Gastroesophageal sphincter (tissue), 3 donors: ENCODE measurements at regions not wholly inside any gene's neighbourhood (a gene's known extent, or its start where the extent isn't known, plus 50 kb on each side); places are given as distances from the start of the nearest gene placed in this dataset.

Experiments
- POLR2A ChIP-seq, 2 donors: fragments of 450-650 bp; IDR thresholded peaks; one replicate each; pipeline ENCODE4 v1.6.1; 2017; ENCODE audit warnings: antibody characterized with exemption in 2 of 2, mild to moderate bottlenecking in 2 of 2, moderate library complexity in 1 of 2
- POLR2AphosphoS5 ChIP-seq: sonication (generic); formaldehyde crosslinking; IDR thresholded peaks from one replicate; pipeline ENCODE4 v1.6.1; 2017; ENCODE audit warnings: antibody characterized with exemption
- TF ChIP-seq, protein P1 (sequence below), 4 experiments: fragments of 200-600 bp in 2 of 4; fragments of 450-650 bp in 2 of 4; sonication (generic) in 1 of 4; IDR thresholded peaks; one replicate each; pipeline ENCODE4 v1.5.1; 2017 to 2019; ENCODE audit warnings: antibody characterized with exemption in 4 of 4, mild to moderate bottlenecking in 2 of 4, moderate library complexity in 2 of 4

- TF ChIP-seq, protein P1, sequence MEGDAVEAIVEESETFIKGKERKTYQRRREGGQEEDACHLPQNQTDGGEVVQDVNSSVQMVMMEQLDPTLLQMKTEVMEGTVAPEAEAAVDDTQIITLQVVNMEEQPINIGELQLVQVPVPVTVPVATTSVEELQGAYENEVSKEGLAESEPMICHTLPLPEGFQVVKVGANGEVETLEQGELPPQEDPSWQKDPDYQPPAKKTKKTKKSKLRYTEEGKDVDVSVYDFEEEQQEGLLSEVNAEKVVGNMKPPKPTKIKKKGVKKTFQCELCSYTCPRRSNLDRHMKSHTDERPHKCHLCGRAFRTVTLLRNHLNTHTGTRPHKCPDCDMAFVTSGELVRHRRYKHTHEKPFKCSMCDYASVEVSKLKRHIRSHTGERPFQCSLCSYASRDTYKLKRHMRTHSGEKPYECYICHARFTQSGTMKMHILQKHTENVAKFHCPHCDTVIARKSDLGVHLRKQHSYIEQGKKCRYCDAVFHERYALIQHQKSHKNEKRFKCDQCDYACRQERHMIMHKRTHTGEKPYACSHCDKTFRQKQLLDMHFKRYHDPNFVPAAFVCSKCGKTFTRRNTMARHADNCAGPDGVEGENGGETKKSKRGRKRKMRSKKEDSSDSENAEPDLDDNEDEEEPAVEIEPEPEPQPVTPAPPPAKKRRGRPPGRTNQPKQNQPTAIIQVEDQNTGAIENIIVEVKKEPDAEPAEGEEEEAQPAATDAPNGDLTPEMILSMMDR (IDR thresholded peaks at IDR 0.05) = no peak
- TF ChIP-seq POLR2AphosphoS5 (no peak), POLR2A (IDR thresholded peaks at IDR 0.05) (no peak)
Observed at GRCh38 chr11:39435641-39436040, 2023.8 kb downstream of the LRRC4C start.
